ENCODE measurements at regions not wholly inside any gene's neighbourhood (a gene's known extent, or its start where the extent isn't known, plus 50 kb on each side); places are given as distances from the start of the nearest gene placed in this dataset.

DNA sequence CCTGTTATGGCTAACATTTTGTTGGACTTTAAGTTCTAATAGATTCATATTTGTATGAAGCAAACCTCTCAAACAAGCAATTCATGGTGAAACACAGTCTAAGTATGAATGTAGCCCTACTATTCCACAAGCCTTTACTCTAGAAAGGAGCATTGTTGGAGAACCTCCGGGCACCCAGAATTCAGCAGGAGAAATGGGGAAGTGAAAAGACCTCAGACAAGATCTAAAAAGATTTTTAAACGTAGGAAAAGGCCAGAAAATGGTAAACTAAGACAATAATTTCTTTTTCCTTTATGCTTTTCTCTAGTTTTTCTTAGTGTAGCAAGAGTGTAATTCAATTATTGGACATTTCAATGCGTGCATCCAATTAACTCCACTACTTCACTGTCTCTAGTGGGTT lies 426.4 kb downstream of the INSC start:
- Histone ChIP-seq H3K27me3 (no peaks in the 10 kb centered on the region), H3K4me3 (no peak overlapping the region), H3K9me3 (no peaks in the 10 kb centered on the region), H3K36me3 (no peaks in the 10 kb centered on the region), H3K4me1 (no peaks in the 10 kb centered on the region), H3K27ac (no peak overlapping the region)
- in situ Hi-C loops (cut with MboI; ENCODE audit: low pct_ligation_motif_present in 1 of 4, low pct_unique_long_range_greater_than_20kb in 1 of 4, low sequenced_read_pairs in 3 of 4) (no loop called here), intact Hi-C loops (cut with DNase I; ENCODE audit: low total_unique reads) (no loop called here)
- TF ChIP-seq POLR2AphosphoS5 (IDR thresholded peaks at IDR 0.05), result no peak
- TF ChIP-seq, protein P1, sequence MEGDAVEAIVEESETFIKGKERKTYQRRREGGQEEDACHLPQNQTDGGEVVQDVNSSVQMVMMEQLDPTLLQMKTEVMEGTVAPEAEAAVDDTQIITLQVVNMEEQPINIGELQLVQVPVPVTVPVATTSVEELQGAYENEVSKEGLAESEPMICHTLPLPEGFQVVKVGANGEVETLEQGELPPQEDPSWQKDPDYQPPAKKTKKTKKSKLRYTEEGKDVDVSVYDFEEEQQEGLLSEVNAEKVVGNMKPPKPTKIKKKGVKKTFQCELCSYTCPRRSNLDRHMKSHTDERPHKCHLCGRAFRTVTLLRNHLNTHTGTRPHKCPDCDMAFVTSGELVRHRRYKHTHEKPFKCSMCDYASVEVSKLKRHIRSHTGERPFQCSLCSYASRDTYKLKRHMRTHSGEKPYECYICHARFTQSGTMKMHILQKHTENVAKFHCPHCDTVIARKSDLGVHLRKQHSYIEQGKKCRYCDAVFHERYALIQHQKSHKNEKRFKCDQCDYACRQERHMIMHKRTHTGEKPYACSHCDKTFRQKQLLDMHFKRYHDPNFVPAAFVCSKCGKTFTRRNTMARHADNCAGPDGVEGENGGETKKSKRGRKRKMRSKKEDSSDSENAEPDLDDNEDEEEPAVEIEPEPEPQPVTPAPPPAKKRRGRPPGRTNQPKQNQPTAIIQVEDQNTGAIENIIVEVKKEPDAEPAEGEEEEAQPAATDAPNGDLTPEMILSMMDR (IDR thresholded peaks at IDR 0.05), result no peak
- TF ChIP-seq POLR2A (IDR thresholded peaks at IDR 0.05), result no peak
- TF ChIP-seq EP300 (IDR thresholded peaks at IDR 0.05; ENCODE audit: low read depth), result no peak
- 70 to 78% methylated on average over 3 of the region's 3 CpGs for WGBS, 2 donors (ENCODE audit: low coverage in 1 of 2)
- DNase-seq, result no peak

DNA sequence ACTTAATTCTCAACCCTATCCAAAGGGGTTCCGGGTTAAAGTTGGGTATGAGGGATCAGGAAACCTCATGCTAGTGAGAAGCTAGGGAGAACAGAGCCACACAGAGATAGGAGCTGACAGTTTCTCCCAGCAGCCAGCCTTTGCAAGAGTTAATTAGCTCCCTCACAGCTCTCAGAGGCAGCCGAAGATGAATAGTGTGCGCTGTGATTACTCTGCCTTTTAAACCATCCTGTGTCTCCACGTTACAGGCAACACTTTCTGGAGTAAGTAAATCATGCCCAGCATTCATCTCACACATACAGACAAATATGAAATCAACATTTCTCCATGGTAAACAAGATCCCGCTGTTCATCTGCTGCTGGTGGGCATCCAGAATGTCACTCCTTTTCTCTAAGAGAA lies 429.6 kb downstream of the INSC start:
- Histone ChIP-seq H3K27me3 (no peaks in the 10 kb centered on the region), H3K9me3 (no peaks in the 10 kb centered on the region), H3K4me1 (no peaks in the 10 kb centered on the region), H3K36me3 (no peaks in the 10 kb centered on the region), H3K4me3 (no peak overlapping the region), H3K27ac (no peak overlapping the region)
- in situ Hi-C loops (cut with MboI; ENCODE audit: low pct_ligation_motif_present in 1 of 4, low pct_unique_long_range_greater_than_20kb in 1 of 4, low sequenced_read_pairs in 3 of 4) (no loop called here), intact Hi-C loops (cut with DNase I; ENCODE audit: low total_unique reads) (no loop called here)
- TF ChIP-seq POLR2AphosphoS5 (IDR thresholded peaks at IDR 0.05), result no peak
- 75% methylated on average over 5 of the region's 5 CpGs; no CpG with 5 or more reads in 1 of the 2 donors for WGBS, 2 donors (ENCODE audit: low coverage in 1 of 2)
- DNase-seq, result no peak

DNA sequence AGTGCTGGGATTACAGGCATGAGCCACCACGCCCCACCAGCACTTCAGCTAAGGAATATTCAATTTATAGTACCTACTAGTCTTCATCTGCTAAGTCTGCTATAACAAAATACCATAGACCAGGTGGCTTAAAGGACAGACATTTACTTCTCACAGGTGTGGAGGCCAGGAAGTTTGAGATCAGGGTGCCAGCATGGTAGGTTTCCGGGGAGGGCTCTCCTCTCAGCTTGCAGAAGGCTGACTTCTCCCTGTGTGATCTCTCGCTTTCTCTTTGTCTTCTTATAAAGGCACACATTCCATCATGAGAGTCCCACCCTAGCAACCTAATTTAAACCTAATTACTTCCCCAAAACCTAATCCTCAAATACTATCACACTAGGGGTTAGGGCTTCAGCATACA lies 433.0 kb downstream of the INSC start:
- TF ChIP-seq, protein P1 (IDR thresholded peaks at IDR 0.05), result no peak
- TF ChIP-seq POLR2AphosphoS5 (IDR thresholded peaks at IDR 0.05) (no peak), POLR2A (IDR thresholded peaks at IDR 0.05) (no peak), EP300 (IDR thresholded peaks at IDR 0.05; ENCODE audit: low read depth) (no peak)
- no peaks in the 10 kb centered on the region for H3K36me3 ChIP-seq
- intact Hi-C loops (cut with DNase I; ENCODE audit: low total_unique reads), result no loop called here
- no peaks in the 10 kb centered on the region for H3K27me3 ChIP-seq
- WGBS, 2 donors (ENCODE audit: low coverage in 1 of 2), result 85% methylated on average over 3 of the region's 3 CpGs; no CpG with 5 or more reads in 1 of the 2 donors
- DNase-seq, result no peak
- no peaks in the 10 kb centered on the region for H3K9me3 ChIP-seq
- in situ Hi-C loops (cut with MboI; ENCODE audit: low pct_ligation_motif_present in 1 of 4, low pct_unique_long_range_greater_than_20kb in 1 of 4, low sequenced_read_pairs in 3 of 4), result no loop called here
- H3K4me1 ChIP-seq, result no peaks in the 10 kb centered on the region
- no peak overlapping the region for H3K27ac ChIP-seq
- no peak overlapping the region for H3K4me3 ChIP-seq

DNA sequence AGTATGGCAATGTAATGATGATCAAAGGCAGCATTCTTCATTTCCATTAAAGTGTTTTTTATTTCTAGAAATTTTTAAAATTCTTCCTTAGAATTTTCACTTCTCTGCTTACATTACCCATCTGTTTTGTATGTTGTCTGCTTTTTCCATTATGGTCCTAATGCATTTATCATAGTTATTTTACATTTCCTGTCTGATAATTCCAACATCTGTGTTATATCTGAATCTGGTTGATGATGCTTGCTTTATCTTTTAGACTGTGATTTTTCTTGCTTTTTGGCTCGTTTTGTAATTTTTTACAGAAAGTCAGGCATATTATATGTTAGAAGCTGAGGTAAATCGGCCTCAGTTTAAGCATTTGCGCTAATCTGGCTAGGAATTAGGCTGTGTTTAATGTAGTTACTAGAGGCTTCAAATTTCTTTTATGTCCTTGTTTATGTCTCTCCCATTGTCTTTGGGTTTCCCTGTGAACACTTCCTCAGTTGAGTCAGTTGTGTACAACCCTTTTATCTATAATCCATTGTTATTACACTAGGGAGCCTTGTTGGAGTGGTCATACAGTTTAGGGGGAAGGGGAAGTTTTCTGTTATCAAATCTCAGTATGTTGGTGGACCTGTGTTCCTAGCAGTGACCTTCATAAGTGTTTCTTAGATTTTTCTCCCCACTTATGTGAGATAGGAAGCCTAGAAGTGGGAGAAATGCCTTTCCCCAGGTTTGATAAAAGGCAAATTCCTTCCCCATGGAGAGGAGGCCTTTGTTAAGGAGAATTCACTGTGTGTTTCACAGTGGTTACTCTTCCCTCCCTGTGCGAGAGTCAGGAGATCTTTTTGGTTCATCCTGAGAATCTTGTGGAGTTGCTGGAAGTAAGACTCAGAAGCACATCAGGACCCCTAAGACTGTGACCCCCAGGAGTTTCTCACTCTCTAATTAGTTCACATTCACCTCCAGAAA lies 437.5 kb downstream of the INSC start:
- TF ChIP-seq, protein P1 (IDR thresholded peaks at IDR 0.05), result no peak
- intact Hi-C loops (cut with DNase I; ENCODE audit: low total_unique reads) (no loop called here), in situ Hi-C loops (cut with MboI; ENCODE audit: low pct_ligation_motif_present in 1 of 4, low pct_unique_long_range_greater_than_20kb in 1 of 4, low sequenced_read_pairs in 3 of 4) (no loop called here)
- no peak for DNase-seq
- Histone ChIP-seq H3K27ac (no peak overlapping the region), H3K27me3 (no peaks in the 10 kb centered on the region), H3K9me3 (no peaks in the 10 kb centered on the region), H3K4me1 (no peaks in the 10 kb centered on the region), H3K4me3 (no peak overlapping the region), H3K36me3 (no peaks in the 10 kb centered on the region)
- WGBS, 2 donors (ENCODE audit: low coverage in 1 of 2), result 72 to 75% methylated on average over 4 of the region's 4 CpGs
